Activated CD8-positive, alpha-beta T cell treated with anti-CD3 and anti-CD28 coated beads for 36 hours (primary cell): ENCODE measurements at regions not wholly inside any gene's neighbourhood (a gene's known extent, or its start where the extent isn't known, plus 50 kb on each side); places are given as distances from the start of the nearest gene placed in this dataset.

Experiments used
- ATAC-seq: fragments of 200-7000 bp; cut with Tn5 transposase; one replicate; pipeline ENCODE4 v1.10.0; 2021; ENCODE audit warnings: mild to moderate bottlenecking, moderate library complexity
- CTCF ChIA-PET: fragments of 350-600 bp; sonication (Branson Sonifier 250); formaldehyde crosslinking; loops from one replicate; lab custom pipeline; 2021; ENCODE audit warnings: antibody characterized with exemption; lab: Charles Lee
- POLR2A ChIA-PET: fragments of 350-600 bp; sonication (Branson Sonifier 250); formaldehyde crosslinking; loops from one replicate; lab custom pipeline; 2021; ENCODE audit warnings: antibody characterized with exemption; lab: Charles Lee
- DNase-seq: peaks from one replicate; pipeline ENCODE4 v3.0.0-alpha.2; 2020
- H3K27ac Mint-ChIP-seq: one replicate; pipeline ENCODE4 v1.8.0; 2021; ENCODE audit warnings: mild to moderate bottlenecking, mixed read lengths
- H3K27me3 Mint-ChIP-seq: one replicate; pipeline ENCODE4 v1.8.0; 2021; ENCODE audit warnings: mixed read lengths
- H3K36me3 Mint-ChIP-seq: one replicate; pipeline ENCODE4 v1.8.0; 2021; ENCODE audit warnings: low read depth, mixed read lengths
- H3K4me1 Mint-ChIP-seq: one replicate; pipeline ENCODE4 v1.8.0; 2021; ENCODE audit warnings: low read depth, mixed read lengths
- H3K4me3 Mint-ChIP-seq: one replicate; pipeline ENCODE4 v1.8.0; 2021; ENCODE audit warnings: mild to moderate bottlenecking, moderate library complexity, mixed read lengths
- H3K9me3 Mint-ChIP-seq: one replicate; pipeline ENCODE4 v1.8.0; 2021; ENCODE audit warnings: mixed read lengths
- CTCF ChIP-seq: fragments of 200-600 bp; IDR thresholded peaks from one replicate; pipeline ENCODE4 v1.8.0; 2022; ENCODE audit warnings: antibody characterized with exemption, mild to moderate bottlenecking
- intact Hi-C: fragments of 100-400 bp; cut with micrococcal nuclease; formaldehyde crosslinking; loops from one replicate; pipeline ENCODE4 v1.10.0; 2022

DNA sequence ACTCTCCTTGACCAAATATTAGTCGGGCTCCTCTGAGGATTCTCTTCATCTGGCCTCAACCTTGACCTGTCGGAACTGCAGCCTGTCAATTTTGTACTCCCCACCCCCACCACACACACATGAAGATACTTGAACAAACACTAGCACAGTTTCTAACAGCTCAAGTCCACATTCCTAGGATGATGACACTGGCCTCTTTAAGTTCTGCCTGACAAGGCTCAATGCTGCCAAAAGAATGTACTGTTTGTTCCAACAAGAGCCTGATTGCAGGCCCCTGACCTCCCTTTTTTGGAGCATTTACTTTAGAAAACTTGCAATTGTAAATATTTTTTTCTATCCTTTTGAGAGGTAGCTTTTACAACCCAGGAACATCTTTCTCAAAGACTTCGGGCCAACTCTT is 169.2 kb upstream of the IRS2 start:
- H3K9me3 Mint-ChIP-seq = peaks cover 3% of the 10 kb centered on the region
- no peak for TF ChIP-seq CTCF
- H3K27me3 Mint-ChIP-seq = no peaks in the 10 kb centered on the region
- no peaks in the 10 kb centered on the region for H3K36me3 Mint-ChIP-seq
- CTCF ChIA-PET = no interaction called here
- POLR2A ChIA-PET = no interaction called here
- no peak for ATAC-seq
- H3K4me1 Mint-ChIP-seq = no peaks in the 10 kb centered on the region
- no peak overlapping the region for H3K4me3 Mint-ChIP-seq
- no peak overlapping the region for H3K27ac Mint-ChIP-seq
- no peak for DNase-seq
- intact Hi-C loops = no loop called here

- CTCF ChIA-PET = no interaction called here
- peaks cover 3% of the 10 kb centered on the region for H3K9me3 Mint-ChIP-seq
- POLR2A ChIA-PET = no interaction called here
- H3K27ac Mint-ChIP-seq = no peak overlapping the region
- no peak for DNase-seq
- TF ChIP-seq CTCF = no peak
- no peaks in the 10 kb centered on the region for H3K4me1 Mint-ChIP-seq
- no peaks in the 10 kb centered on the region for H3K36me3 Mint-ChIP-seq
- no peak overlapping the region for H3K4me3 Mint-ChIP-seq
- no peak for ATAC-seq
- intact Hi-C loops = no loop called here
- no peaks in the 10 kb centered on the region for H3K27me3 Mint-ChIP-seq
These were observed 168.1 kb upstream of the IRS2 start for GRCh38 chr13:109954441-109954840.

- H3K4me1 Mint-ChIP-seq = no peaks in the 10 kb centered on the region
- no peak overlapping the region for H3K27ac Mint-ChIP-seq
- CTCF ChIA-PET = no interaction called here
- intact Hi-C loops = no loop called here
- H3K36me3 Mint-ChIP-seq = no peaks in the 10 kb centered on the region
- POLR2A ChIA-PET = no interaction called here
- ATAC-seq = no peak
- no peak for TF ChIP-seq CTCF
- H3K4me3 Mint-ChIP-seq = no peak overlapping the region
- H3K27me3 Mint-ChIP-seq = no peaks in the 10 kb centered on the region
- H3K9me3 Mint-ChIP-seq = peaks cover 3% of the 10 kb centered on the region
- DNase-seq = no peak
These were observed 165.1 kb upstream of the IRS2 start for GRCh38 chr13:109951491-109951890.

GRCh38 chr13:109949397-109949796 is 163.0 kb upstream of the IRS2 start:
- no peak for DNase-seq
- Mint-ChIP-seq H3K27me3 (no peaks in the 10 kb centered on the region), H3K4me3 (no peak overlapping the region), H3K27ac (no peak overlapping the region), H3K36me3 (no peaks in the 10 kb centered on the region), H3K9me3 (peaks cover 3% of the 10 kb centered on the region), H3K4me1 (no peaks in the 10 kb centered on the region)
- ChIA-PET POLR2A (no interaction called here), CTCF (no interaction called here)
- ATAC-seq = no peak
- intact Hi-C loops = no loop called here
- TF ChIP-seq CTCF = no peak

- no peak overlapping the region for H3K27ac Mint-ChIP-seq
- intact Hi-C loops = no loop called here
- H3K4me3 Mint-ChIP-seq = no peak overlapping the region
- H3K4me1 Mint-ChIP-seq = no peaks in the 10 kb centered on the region
- ChIA-PET CTCF (no interaction called here), POLR2A (no interaction called here)
- no peak for TF ChIP-seq CTCF
- ATAC-seq (no peak), DNase-seq (no peak)
- H3K9me3 Mint-ChIP-seq = peaks cover 3% of the 10 kb centered on the region
- H3K36me3 Mint-ChIP-seq = no peaks in the 10 kb centered on the region
- H3K27me3 Mint-ChIP-seq = no peaks in the 10 kb centered on the region
These were observed 160.6 kb upstream of the IRS2 start for GRCh38 chr13:109947006-109947405.
